ENCODE measurements at regions not wholly inside any gene's neighbourhood (a gene's known extent, or its start where the extent isn't known, plus 50 kb on each side); places are given as distances from the start of the nearest gene placed in this dataset.

GRCh38 chr12:91654087-91654486, 471.5 kb upstream of the DCN start:
- Histone ChIP-seq H3K4me3 (no peak overlapping the region), H3K36me3 (no peaks in the 10 kb centered on the region), H3K9me3 (no peaks in the 10 kb centered on the region), H3K4me1 (no peaks in the 10 kb centered on the region), H3K27me3 (no peaks in the 10 kb centered on the region), H3K27ac (no peak overlapping the region)
- no peak for DNase-seq
- 93 to 97% methylated on average over 3 of the region's 3 CpGs for WGBS, 2 donors
- TF ChIP-seq POLR2A (IDR thresholded peaks at IDR 0.05), result no peak
- no peak for TF ChIP-seq CTCF (IDR thresholded peaks at IDR 0.05)
- TF ChIP-seq POLR2AphosphoS5 (IDR thresholded peaks at IDR 0.05), result no peak
- no peak for TF ChIP-seq EP300 (IDR thresholded peaks at IDR 0.05)
- intact Hi-C loops (cut with DNase I), result no loop called here

- H3K4me1 ChIP-seq, result no peaks in the 10 kb centered on the region
- TF ChIP-seq POLR2A (IDR thresholded peaks at IDR 0.05) (no peak), EP300 (IDR thresholded peaks at IDR 0.05) (no peak), CTCF (IDR thresholded peaks at IDR 0.05) (no peak), POLR2AphosphoS5 (IDR thresholded peaks at IDR 0.05) (no peak)
- no peaks in the 10 kb centered on the region for H3K36me3 ChIP-seq
- H3K9me3 ChIP-seq, result no peaks in the 10 kb centered on the region
- no peak overlapping the region for H3K4me3 ChIP-seq
- intact Hi-C loops (cut with DNase I), result no loop called here
- DNase-seq, result no peak
- H3K27ac ChIP-seq, result no peak overlapping the region
- H3K27me3 ChIP-seq, result no peaks in the 10 kb centered on the region
Measured at GRCh38 chr12:91651728-91652127, 469.1 kb upstream of the DCN start.

- Histone ChIP-seq H3K27ac (no peak overlapping the region), H3K4me3 (no peak overlapping the region), H3K27me3 (no peaks in the 10 kb centered on the region), H3K4me1 (no peaks in the 10 kb centered on the region), H3K9me3 (no peaks in the 10 kb centered on the region), H3K36me3 (no peaks in the 10 kb centered on the region)
- no peak for DNase-seq
- WGBS, 2 donors, result 93 to 95% methylated on average over 2 of the region's 2 CpGs
- intact Hi-C loops (cut with DNase I), result no loop called here
- TF ChIP-seq POLR2AphosphoS5 (IDR thresholded peaks at IDR 0.05) (no peak), CTCF (IDR thresholded peaks at IDR 0.05) (no peak), EP300 (IDR thresholded peaks at IDR 0.05) (no peak), POLR2A (IDR thresholded peaks at IDR 0.05) (no peak)
Measured at GRCh38 chr12:91643763-91644162, 461.1 kb upstream of the DCN start.

- Histone ChIP-seq H3K36me3 (no peaks in the 10 kb centered on the region), H3K9me3 (no peaks in the 10 kb centered on the region), H3K27ac (no peak overlapping the region), H3K27me3 (no peaks in the 10 kb centered on the region), H3K4me1 (no peaks in the 10 kb centered on the region), H3K4me3 (no peak overlapping the region)
- WGBS, 2 donors, result 86% methylated on average over 2 of the region's 2 CpGs
- intact Hi-C loops (cut with DNase I), result no loop called here
- DNase-seq, result no peak
- TF ChIP-seq POLR2A (IDR thresholded peaks at IDR 0.05), result no peak
Measured at GRCh38 chr12:91640021-91640420, 457.4 kb upstream of the DCN start.

- Histone ChIP-seq H3K27ac (no peak overlapping the region), H3K4me3 (no peak overlapping the region), H3K4me1 (no peaks in the 10 kb centered on the region), H3K9me3 (no peaks in the 10 kb centered on the region), H3K36me3 (no peaks in the 10 kb centered on the region), H3K27me3 (no peaks in the 10 kb centered on the region)
- intact Hi-C loops (cut with DNase I), result no loop called here
- WGBS, 2 donors, result 90 to 92% methylated on average over 3 of the region's 3 CpGs
- no peak for TF ChIP-seq CTCF (IDR thresholded peaks at IDR 0.05)
- no peak for TF ChIP-seq EP300 (IDR thresholded peaks at IDR 0.05)
- TF ChIP-seq POLR2A (IDR thresholded peaks at IDR 0.05), result no peak
- TF ChIP-seq POLR2AphosphoS5 (IDR thresholded peaks at IDR 0.05), result no peak
- no peak for DNase-seq
Measured at GRCh38 chr12:91639327-91639726, 456.7 kb upstream of the DCN start.

Measured in sigmoid colon (tissue), 6 donors.